WTC11 (cell line): ENCODE measurements at regions not wholly inside any gene's neighbourhood (a gene's known extent, or its start where the extent isn't known, plus 50 kb on each side); places are given as distances from the start of the nearest gene placed in this dataset.

Experiments
- ATAC-seq: fragments of 200-7000 bp; cut with Tn5 transposase; 2 replicates; pipeline ENCODE4 v1.10.0; 2021; ENCODE audit warnings: mild to moderate bottlenecking, moderate library complexity
- CTCF ChIA-PET: fragments of 300-600 bp; sonication (Branson Sonifier 250); formaldehyde crosslinking; loops from one replicate; lab custom pipeline; 2021; ENCODE audit warnings: antibody characterized with exemption; lab: Charles Lee
- POLR2A ChIA-PET: fragments of 350-600 bp; sonication (Branson Sonifier 250); formaldehyde crosslinking; loops from one replicate; lab custom pipeline; 2021; ENCODE audit warnings: antibody characterized with exemption; lab: Charles Lee
- DNase-seq: peaks from one replicate; pipeline ENCODE4 v3.0.0; 2021; ENCODE audit warnings: low spot score
- H3K27ac Mint-ChIP-seq: 2 replicates; pipeline ENCODE4 v1.8.0; 2021; ENCODE audit warnings: mixed read lengths
- H3K27me3 Mint-ChIP-seq: 2 replicates; pipeline ENCODE4 v1.8.0; 2021; ENCODE audit warnings: low read depth, mild to moderate bottlenecking, moderate library complexity, mixed read lengths
- H3K36me3 Mint-ChIP-seq: 2 replicates; pipeline ENCODE4 v1.8.0; 2021; ENCODE audit warnings: mixed read lengths
- H3K4me1 Mint-ChIP-seq: 2 replicates; pipeline ENCODE4 v1.8.0; 2022; ENCODE audit warnings: mixed read lengths
- H3K4me3 Mint-ChIP-seq: 2 replicates; pipeline ENCODE4 v1.8.0; 2021; ENCODE audit warnings: mild to moderate bottlenecking, moderate library complexity, mixed read lengths
- H3K9me3 Mint-ChIP-seq: 2 replicates; pipeline ENCODE4 v1.8.0; 2021; ENCODE audit warnings: mixed read lengths
- ATF1 ChIP-seq: sonication (generic); formaldehyde crosslinking; IDR thresholded peaks from 2 replicates; pipeline ENCODE4 v1.8.1; 2023; ENCODE audit warnings: mild to moderate bottlenecking, moderate library complexity, missing genetic modification reagents
- CBFB ChIP-seq: sonication (generic); formaldehyde crosslinking; IDR thresholded peaks from 2 replicates; pipeline ENCODE4 v1.8.1; 2022; ENCODE audit warnings: mild to moderate bottlenecking, low read depth, missing genetic modification reagents
- EMX1 ChIP-seq: fragments of 250-450 bp; sonication (Bioruptor Pico); IDR thresholded peaks from 2 replicates; pipeline ENCODE4 v1.8.0; 2021; ENCODE audit warnings: mild to moderate bottlenecking
- ESRRA ChIP-seq: sonication (generic); formaldehyde crosslinking; IDR thresholded peaks from 2 replicates; pipeline ENCODE4 v1.8.1; 2022; ENCODE audit warnings: mild to moderate bottlenecking, missing genetic modification reagents, borderline replicate concordance
- JAZF1 ChIP-seq: fragments of 250-450 bp; sonication (Bioruptor Pico); IDR thresholded peaks from 2 replicates; pipeline ENCODE4 v1.9.0; 2021; ENCODE audit warnings: moderate library complexity, mild to moderate bottlenecking, inconsistent platforms
- KAT7 ChIP-seq: sonication (generic); formaldehyde crosslinking; IDR thresholded peaks from 2 replicates; pipeline ENCODE4 v1.8.1; 2023; ENCODE audit warnings: missing genetic modification reagents, mild to moderate bottlenecking, borderline replicate concordance
- MYBL2 ChIP-seq: sonication (generic); formaldehyde crosslinking; IDR thresholded peaks from 2 replicates; pipeline ENCODE4 v1.8.1; 2023; ENCODE audit warnings: mild to moderate bottlenecking, moderate library complexity, missing genetic modification reagents
- NFATC4 ChIP-seq: fragments of 250-450 bp; sonication (Bioruptor Pico); IDR thresholded peaks from 2 replicates; pipeline ENCODE4 v1.9.0; 2021; ENCODE audit warnings: mild to moderate bottlenecking
- NR3C1 ChIP-seq: sonication (generic); formaldehyde crosslinking; conservative IDR thresholded peaks from 2 replicates; pipeline ENCODE4 v1.8.1; 2023; ENCODE audit warnings: low read depth, mild to moderate bottlenecking, missing genetic modification reagents
- ZBTB21 ChIP-seq: sonication (generic); formaldehyde crosslinking; IDR thresholded peaks from 2 replicates; pipeline ENCODE4 v1.8.1; 2023; ENCODE audit warnings: mild to moderate bottlenecking, missing genetic modification reagents, borderline replicate concordance
- ZNF121 ChIP-seq: sonication (generic); formaldehyde crosslinking; IDR thresholded peaks from 2 replicates; pipeline ENCODE4 v1.8.0; 2023; ENCODE audit warnings: missing genetic modification reagents
- ZNF138 ChIP-seq: sonication (generic); formaldehyde crosslinking; conservative IDR thresholded peaks from 2 replicates; pipeline ENCODE4 v1.8.1; 2022; ENCODE audit warnings: mild to moderate bottlenecking, moderate library complexity, missing genetic modification reagents
- ZNF263 ChIP-seq: sonication (generic); formaldehyde crosslinking; IDR thresholded peaks from 2 replicates; pipeline ENCODE4 v1.8.1; 2022; ENCODE audit warnings: low read depth, mild to moderate bottlenecking, moderate library complexity, missing genetic modification reagents
- TF ChIP-seq, protein P1 (sequence below): sonication (generic); formaldehyde crosslinking; conservative IDR thresholded peaks from 2 replicates; pipeline ENCODE4 v1.8.1; 2023; ENCODE audit warnings: mild to moderate bottlenecking, low read depth, missing genetic modification reagents, moderate library complexity
- TF ChIP-seq, protein P2 (sequence below): sonication (generic); formaldehyde crosslinking; IDR thresholded peaks from 2 replicates; pipeline ENCODE4 v1.8.1; 2022; ENCODE audit warnings: low read depth, mild to moderate bottlenecking, moderate library complexity, missing genetic modification reagents, borderline replicate concordance
- TF ChIP-seq, protein P3 (sequence below): sonication (generic); formaldehyde crosslinking; IDR thresholded peaks from 2 replicates; pipeline ENCODE4 v1.8.0; 2023; ENCODE audit warnings: missing genetic modification reagents
- TF ChIP-seq, protein P4 (sequence below): fragments of 250-450 bp; sonication (Bioruptor Pico); IDR thresholded peaks from 2 replicates; pipeline ENCODE4 v1.9.0; 2021; ENCODE audit warnings: moderate library complexity, mild to moderate bottlenecking, inconsistent platforms, borderline replicate concordance
- TF ChIP-seq, protein P5 (sequence below): sonication (generic); formaldehyde crosslinking; IDR thresholded peaks from 2 replicates; pipeline ENCODE4 v1.8.1; 2022; ENCODE audit warnings: mild to moderate bottlenecking, missing genetic modification reagents, moderate library complexity, borderline replicate concordance
- TF ChIP-seq, protein P6 (sequence below): sonication (generic); formaldehyde crosslinking; IDR thresholded peaks from 2 replicates; pipeline ENCODE4 v1.8.0; 2023; ENCODE audit warnings: missing genetic modification reagents, mild to moderate bottlenecking, borderline replicate concordance
- TF ChIP-seq, protein P7 (sequence below): fragments of 250-450 bp; sonication (Bioruptor Pico); IDR thresholded peaks from 2 replicates; pipeline ENCODE4 v2.1.2; 2022; ENCODE audit warnings: mild to moderate bottlenecking, moderate library complexity
- TF ChIP-seq, protein P8 (sequence below): fragments of 250-450 bp; sonication (Bioruptor Pico); IDR thresholded peaks from 2 replicates; pipeline ENCODE4 v1.9.0; 2021; ENCODE audit warnings: mild to moderate bottlenecking

DNA sequence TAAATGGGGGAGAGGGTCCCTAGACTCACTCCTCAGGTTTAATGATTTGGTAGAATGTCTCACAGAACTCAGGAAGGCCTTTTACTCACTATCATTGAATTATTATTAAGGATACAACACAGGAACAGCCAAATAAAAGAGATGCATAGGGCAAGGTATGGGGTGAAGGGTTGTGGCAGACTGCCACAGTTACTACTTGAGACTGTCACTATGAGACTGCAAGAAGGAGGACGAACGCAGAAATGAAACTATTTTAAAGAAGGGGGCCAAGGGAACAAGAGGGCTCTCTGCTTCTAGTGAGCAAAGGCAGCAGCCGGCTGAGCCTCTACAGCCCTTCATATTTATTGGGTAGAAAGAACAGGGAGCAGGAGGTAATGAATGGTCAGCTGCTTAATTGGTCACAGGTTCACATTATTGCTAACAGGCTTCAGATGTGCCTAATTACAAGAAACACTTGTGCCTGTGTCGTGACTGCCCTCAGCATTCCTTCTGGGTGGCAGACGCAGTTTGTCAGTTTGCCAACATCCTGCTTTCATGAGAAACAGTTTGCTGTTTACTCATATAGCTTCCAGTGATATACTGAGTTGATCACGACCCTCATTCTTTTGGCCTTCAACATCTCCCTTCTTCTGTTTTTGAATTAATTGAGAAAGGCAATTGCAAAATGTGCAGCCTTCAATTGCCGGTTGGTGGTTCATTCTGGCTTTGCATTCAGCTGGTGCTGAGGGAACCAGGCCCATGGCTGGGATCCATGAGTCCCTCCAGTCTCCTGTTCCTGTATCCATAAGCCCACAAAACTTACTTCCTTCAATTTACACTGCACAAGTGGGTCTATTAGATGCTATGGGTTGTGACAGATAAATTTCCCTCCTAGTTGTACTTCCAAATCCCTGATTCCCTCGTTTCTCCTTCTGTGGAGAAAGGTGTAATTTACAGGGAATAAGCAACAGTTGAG lies 82.8 kb upstream of the PLEKHG7 start (continued):
- TF ChIP-seq, protein P1, sequence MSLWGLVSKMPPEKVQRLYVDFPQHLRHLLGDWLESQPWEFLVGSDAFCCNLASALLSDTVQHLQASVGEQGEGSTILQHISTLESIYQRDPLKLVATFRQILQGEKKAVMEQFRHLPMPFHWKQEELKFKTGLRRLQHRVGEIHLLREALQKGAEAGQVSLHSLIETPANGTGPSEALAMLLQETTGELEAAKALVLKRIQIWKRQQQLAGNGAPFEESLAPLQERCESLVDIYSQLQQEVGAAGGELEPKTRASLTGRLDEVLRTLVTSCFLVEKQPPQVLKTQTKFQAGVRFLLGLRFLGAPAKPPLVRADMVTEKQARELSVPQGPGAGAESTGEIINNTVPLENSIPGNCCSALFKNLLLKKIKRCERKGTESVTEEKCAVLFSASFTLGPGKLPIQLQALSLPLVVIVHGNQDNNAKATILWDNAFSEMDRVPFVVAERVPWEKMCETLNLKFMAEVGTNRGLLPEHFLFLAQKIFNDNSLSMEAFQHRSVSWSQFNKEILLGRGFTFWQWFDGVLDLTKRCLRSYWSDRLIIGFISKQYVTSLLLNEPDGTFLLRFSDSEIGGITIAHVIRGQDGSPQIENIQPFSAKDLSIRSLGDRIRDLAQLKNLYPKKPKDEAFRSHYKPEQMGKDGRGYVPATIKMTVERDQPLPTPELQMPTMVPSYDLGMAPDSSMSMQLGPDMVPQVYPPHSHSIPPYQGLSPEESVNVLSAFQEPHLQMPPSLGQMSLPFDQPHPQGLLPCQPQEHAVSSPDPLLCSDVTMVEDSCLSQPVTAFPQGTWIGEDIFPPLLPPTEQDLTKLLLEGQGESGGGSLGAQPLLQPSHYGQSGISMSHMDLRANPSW: no peak
- TF ChIP-seq NR3C1 (CRISPR knock-in tag): no peak
- TF ChIP-seq, protein P2, sequence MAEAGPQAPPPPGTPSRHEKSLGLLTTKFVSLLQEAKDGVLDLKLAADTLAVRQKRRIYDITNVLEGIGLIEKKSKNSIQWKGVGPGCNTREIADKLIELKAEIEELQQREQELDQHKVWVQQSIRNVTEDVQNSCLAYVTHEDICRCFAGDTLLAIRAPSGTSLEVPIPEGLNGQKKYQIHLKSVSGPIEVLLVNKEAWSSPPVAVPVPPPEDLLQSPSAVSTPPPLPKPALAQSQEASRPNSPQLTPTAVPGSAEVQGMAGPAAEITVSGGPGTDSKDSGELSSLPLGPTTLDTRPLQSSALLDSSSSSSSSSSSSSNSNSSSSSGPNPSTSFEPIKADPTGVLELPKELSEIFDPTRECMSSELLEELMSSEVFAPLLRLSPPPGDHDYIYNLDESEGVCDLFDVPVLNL (CRISPR knock-in tag): no peak

DNA sequence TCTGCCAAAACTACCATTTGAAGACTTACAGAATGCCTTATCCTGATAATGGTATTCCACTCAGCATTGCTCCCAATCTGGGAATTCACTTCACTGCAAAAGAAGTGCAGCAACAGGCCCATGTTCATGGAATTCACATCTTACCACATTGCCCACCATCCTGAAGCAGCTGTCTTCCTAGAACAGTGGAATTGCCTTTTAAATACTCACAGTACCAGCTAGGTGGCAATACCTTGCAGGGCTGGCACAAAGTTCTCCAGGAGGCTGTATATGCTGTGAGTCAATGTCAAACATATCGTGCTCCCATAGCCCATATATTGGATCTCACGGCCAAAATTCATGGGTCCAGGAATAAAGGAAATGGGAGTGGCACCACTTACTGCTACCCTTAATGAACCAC lies 83.8 kb upstream of the PLEKHG7 start:
- TF ChIP-seq ESRRA (CRISPR knock-in tag): no peak
- TF ChIP-seq, protein P3, sequence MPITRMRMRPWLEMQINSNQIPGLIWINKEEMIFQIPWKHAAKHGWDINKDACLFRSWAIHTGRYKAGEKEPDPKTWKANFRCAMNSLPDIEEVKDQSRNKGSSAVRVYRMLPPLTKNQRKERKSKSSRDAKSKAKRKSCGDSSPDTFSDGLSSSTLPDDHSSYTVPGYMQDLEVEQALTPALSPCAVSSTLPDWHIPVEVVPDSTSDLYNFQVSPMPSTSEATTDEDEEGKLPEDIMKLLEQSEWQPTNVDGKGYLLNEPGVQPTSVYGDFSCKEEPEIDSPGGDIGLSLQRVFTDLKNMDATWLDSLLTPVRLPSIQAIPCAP: no peak
- TF ChIP-seq, protein P4, sequence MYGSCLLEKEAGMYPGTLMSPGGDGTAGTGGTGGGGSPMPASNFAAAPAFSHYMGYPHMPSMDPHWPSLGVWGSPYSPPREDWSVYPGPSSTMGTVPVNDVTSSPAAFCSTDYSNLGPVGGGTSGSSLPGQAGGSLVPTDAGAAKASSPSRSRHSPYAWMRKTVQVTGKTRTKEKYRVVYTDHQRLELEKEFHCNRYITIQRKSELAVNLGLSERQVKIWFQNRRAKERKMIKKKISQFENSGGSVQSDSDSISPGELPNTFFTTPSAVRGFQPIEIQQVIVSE (CRISPR knock-in tag): no peak
- TF ChIP-seq ZNF138 (CRISPR knock-in tag): no peak
- no peak for TF ChIP-seq NFATC4 (CRISPR knock-in tag)
- TF ChIP-seq, protein P5, sequence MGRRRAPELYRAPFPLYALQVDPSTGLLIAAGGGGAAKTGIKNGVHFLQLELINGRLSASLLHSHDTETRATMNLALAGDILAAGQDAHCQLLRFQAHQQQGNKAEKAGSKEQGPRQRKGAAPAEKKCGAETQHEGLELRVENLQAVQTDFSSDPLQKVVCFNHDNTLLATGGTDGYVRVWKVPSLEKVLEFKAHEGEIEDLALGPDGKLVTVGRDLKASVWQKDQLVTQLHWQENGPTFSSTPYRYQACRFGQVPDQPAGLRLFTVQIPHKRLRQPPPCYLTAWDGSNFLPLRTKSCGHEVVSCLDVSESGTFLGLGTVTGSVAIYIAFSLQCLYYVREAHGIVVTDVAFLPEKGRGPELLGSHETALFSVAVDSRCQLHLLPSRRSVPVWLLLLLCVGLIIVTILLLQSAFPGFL: no peak
- TF ChIP-seq NR3C1 (CRISPR knock-in tag): no peak
- TF ChIP-seq, protein P6, sequence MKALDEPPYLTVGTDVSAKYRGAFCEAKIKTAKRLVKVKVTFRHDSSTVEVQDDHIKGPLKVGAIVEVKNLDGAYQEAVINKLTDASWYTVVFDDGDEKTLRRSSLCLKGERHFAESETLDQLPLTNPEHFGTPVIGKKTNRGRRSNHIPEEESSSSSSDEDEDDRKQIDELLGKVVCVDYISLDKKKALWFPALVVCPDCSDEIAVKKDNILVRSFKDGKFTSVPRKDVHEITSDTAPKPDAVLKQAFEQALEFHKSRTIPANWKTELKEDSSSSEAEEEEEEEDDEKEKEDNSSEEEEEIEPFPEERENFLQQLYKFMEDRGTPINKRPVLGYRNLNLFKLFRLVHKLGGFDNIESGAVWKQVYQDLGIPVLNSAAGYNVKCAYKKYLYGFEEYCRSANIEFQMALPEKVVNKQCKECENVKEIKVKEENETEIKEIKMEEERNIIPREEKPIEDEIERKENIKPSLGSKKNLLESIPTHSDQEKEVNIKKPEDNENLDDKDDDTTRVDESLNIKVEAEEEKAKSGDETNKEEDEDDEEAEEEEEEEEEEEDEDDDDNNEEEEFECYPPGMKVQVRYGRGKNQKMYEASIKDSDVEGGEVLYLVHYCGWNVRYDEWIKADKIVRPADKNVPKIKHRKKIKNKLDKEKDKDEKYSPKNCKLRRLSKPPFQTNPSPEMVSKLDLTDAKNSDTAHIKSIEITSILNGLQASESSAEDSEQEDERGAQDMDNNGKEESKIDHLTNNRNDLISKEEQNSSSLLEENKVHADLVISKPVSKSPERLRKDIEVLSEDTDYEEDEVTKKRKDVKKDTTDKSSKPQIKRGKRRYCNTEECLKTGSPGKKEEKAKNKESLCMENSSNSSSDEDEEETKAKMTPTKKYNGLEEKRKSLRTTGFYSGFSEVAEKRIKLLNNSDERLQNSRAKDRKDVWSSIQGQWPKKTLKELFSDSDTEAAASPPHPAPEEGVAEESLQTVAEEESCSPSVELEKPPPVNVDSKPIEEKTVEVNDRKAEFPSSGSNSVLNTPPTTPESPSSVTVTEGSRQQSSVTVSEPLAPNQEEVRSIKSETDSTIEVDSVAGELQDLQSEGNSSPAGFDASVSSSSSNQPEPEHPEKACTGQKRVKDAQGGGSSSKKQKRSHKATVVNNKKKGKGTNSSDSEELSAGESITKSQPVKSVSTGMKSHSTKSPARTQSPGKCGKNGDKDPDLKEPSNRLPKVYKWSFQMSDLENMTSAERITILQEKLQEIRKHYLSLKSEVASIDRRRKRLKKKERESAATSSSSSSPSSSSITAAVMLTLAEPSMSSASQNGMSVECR (CRISPR knock-in tag): no peak
- no peak for TF ChIP-seq ZNF121 (CRISPR knock-in tag)
- no peak for TF ChIP-seq EMX1 (CRISPR knock-in tag)
- TF ChIP-seq MYBL2 (CRISPR knock-in tag): no peak
- TF ChIP-seq JAZF1 (CRISPR knock-in tag): no peak
- TF ChIP-seq ATF1 (CRISPR knock-in tag): no peak
- TF ChIP-seq, protein P7, sequence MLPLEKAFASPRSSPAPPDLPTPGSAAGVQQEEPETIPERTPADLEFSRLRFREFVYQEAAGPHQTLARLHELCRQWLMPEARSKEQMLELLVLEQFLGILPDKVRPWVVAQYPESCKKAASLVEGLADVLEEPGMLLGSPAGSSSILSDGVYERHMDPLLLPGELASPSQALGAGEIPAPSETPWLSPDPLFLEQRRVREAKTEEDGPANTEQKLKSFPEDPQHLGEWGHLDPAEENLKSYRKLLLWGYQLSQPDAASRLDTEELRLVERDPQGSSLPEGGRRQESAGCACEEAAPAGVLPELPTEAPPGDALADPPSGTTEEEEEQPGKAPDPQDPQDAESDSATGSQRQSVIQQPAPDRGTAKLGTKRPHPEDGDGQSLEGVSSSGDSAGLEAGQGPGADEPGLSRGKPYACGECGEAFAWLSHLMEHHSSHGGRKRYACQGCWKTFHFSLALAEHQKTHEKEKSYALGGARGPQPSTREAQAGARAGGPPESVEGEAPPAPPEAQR (CRISPR knock-in tag): no peak
- no peak for TF ChIP-seq ZBTB21 (CRISPR knock-in tag)
- TF ChIP-seq, protein P8, sequence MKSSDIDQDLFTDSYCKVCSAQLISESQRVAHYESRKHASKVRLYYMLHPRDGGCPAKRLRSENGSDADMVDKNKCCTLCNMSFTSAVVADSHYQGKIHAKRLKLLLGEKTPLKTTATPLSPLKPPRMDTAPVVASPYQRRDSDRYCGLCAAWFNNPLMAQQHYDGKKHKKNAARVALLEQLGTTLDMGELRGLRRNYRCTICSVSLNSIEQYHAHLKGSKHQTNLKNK: no peak
- TF ChIP-seq CBFB (CRISPR knock-in tag): no peak
- no peak for TF ChIP-seq ZNF263
- no peak for TF ChIP-seq KAT7
- Mint-ChIP-seq H3K4me1 (peaks cover 10% of the 10 kb centered on the region), H3K27me3 (no peaks in the 10 kb centered on the region), H3K9me3 (peaks cover 12% of the 10 kb centered on the region), H3K36me3 (no peaks in the 10 kb centered on the region; the same call in 1 of the 2 replicates), H3K27ac (no peak overlapping the region), H3K4me3 (no peak overlapping the region)
- POLR2A ChIA-PET: no interaction called here
- CTCF ChIA-PET: no interaction called here
- no peak for ATAC-seq
- DNase-seq: no peak
